Neutrophil (primary cell): ENCODE measurements at regions not wholly inside any gene's neighbourhood (a gene's known extent, or its start where the extent isn't known, plus 50 kb on each side); places are given as distances from the start of the nearest gene placed in this dataset.

ENCODE experiments used
- H3K27ac ChIP-seq: fragments of 200-600 bp; sonication (generic); 2 replicates; pipeline ENCODE4 v1.5.1; 2016; ENCODE audit warnings: mild to moderate bottlenecking, moderate library complexity
- H3K27me3 ChIP-seq: fragments of 200-600 bp; sonication (generic); 2 replicates; pipeline ENCODE4 v1.6.0; 2016; ENCODE audit warnings: mild to moderate bottlenecking
- H3K36me3 ChIP-seq: fragments of 200-600 bp; sonication (generic); 2 replicates; pipeline ENCODE4 v1.5.1; 2017
- H3K4me1 ChIP-seq, 2 experiments: fragments of 200-600 bp in 1 of 2; sonication (generic) in 1 of 2; 1 replicate in 1 of 2; 2 replicates in 1 of 2; pipeline versions ENCODE4 v1.5.1 to v1.6.1; 2013 to 2016; ENCODE audit warnings: low read depth in 1 of 2, low read length in 1 of 2, mild to moderate bottlenecking in 1 of 2, moderate library complexity in 1 of 2; ENCODE audit not compliant: control insufficient read depth in 1 of 2, insufficient read depth in 1 of 2
- H3K4me3 ChIP-seq, 2 experiments: fragments of 200-600 bp in 1 of 2; sonication (generic) in 1 of 2; 1 replicate in 1 of 2; 2 replicates in 1 of 2; pipeline ENCODE4 v1.5.1; 2013 to 2016; ENCODE audit warnings: low read depth in 1 of 2, low read length in 1 of 2, mild to moderate bottlenecking in 1 of 2, moderate library complexity in 1 of 2
- H3K9me3 ChIP-seq: fragments of 200-600 bp; sonication (generic); 2 replicates; pipeline ENCODE4 v1.5.1; 2016
- CTCF ChIP-seq: fragments of 200-600 bp; sonication (generic); IDR thresholded peaks from 2 replicates; pipeline ENCODE4 v1.5.1; 2016; ENCODE audit warnings: antibody characterized with exemption

GRCh38 chr4:1589098-1589497 lies 95.0 kb downstream of the FAM53A start:
- H3K9me3 ChIP-seq, result peaks cover 4% of the 10 kb centered on the region
- H3K27me3 ChIP-seq, result peaks cover 16% of the 10 kb centered on the region
- no peak for TF ChIP-seq CTCF
- no peaks in the 10 kb centered on the region for H3K4me1 ChIP-seq
- no peaks in the 10 kb centered on the region for H3K36me3 ChIP-seq
- H3K27ac ChIP-seq, result no peak overlapping the region
- H3K4me3 ChIP-seq, result no peak overlapping the region

GRCh38 chr4:1588306-1588705 lies 95.8 kb downstream of the FAM53A start:
- no peak for TF ChIP-seq CTCF
- Histone ChIP-seq H3K4me3 (no peak overlapping the region), H3K36me3 (no peaks in the 10 kb centered on the region), H3K9me3 (peaks cover 4% of the 10 kb centered on the region), H3K27ac (no peak overlapping the region), H3K4me1 (no peaks in the 10 kb centered on the region), H3K27me3 (peaks cover 16% of the 10 kb centered on the region)

- Histone ChIP-seq H3K9me3 (no peaks in the 10 kb centered on the region), H3K27ac (no peak overlapping the region), H3K4me1 (peaks cover 0 to 11% of the 10 kb centered on the region in 2 experiments), H3K36me3 (no peaks in the 10 kb centered on the region), H3K27me3 (peaks cover 10% of the 10 kb centered on the region), H3K4me3 (no peak overlapping the region)
- no peak for TF ChIP-seq CTCF
Measured at GRCh38 chr4:1584498-1584897, 99.6 kb downstream of the FAM53A start.

- Histone ChIP-seq H3K36me3 (no peaks in the 10 kb centered on the region), H3K4me1 (peaks cover 0 to 14% of the 10 kb centered on the region in 2 experiments), H3K4me3 (no peak overlapping the region), H3K27me3 (peaks cover 10% of the 10 kb centered on the region), H3K9me3 (no peaks in the 10 kb centered on the region), H3K27ac (no peak overlapping the region)
- no peak for TF ChIP-seq CTCF
Measured at GRCh38 chr4:1583859-1584258, 100.3 kb downstream of the FAM53A start.

- Histone ChIP-seq H3K27ac (no peak overlapping the region), H3K36me3 (no peaks in the 10 kb centered on the region), H3K27me3 (peaks cover 6% of the 10 kb centered on the region)
Measured at GRCh38 chr4:1583051-1583785, 100.9 kb downstream of the FAM53A start.

More at GRCh38 chr4:1583051-1583785, 100.9 kb downstream of the FAM53A start:
- Histone ChIP-seq H3K4me3 (no peak overlapping the region), H3K9me3 (no peaks in the 10 kb centered on the region), H3K4me1 (peaks cover 0 to 19% of the 10 kb centered on the region in 2 experiments)
- TF ChIP-seq CTCF, result no peak
